ENCODE measurements at regions not wholly inside any gene's neighbourhood (a gene's known extent, or its start where the extent isn't known, plus 50 kb on each side); places are given as distances from the start of the nearest gene placed in this dataset.

DNA sequence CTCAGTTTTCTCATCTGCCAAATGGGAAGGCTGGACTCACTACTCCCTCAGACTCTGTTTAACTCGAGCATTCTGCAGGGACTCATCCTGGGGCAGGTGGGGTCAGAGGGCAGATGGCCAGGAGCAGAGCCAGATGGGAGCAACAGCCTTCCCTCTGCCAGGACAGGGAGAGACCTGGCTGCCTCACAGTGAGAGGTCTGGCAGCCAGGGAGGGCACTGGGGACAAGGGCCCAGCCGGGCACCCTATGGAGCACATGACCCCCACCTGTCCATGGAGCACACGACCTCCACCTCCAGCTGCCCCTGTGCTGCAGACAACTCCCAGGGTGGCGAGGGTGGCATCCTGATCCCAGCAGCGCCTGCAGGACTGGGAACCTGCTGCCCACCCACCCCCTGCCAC is 67.4 kb downstream of the IGLL1 start:
- TF ChIP-seq RAD21 (CRISPR knock-in tag; IDR thresholded peaks at IDR 0.05) (no peak), EZH2 (conservative IDR thresholded peaks at IDR 0.05; ENCODE audit: low read depth, low read length) (no peak), ZNF747 (CRISPR knock-in tag; IDR thresholded peaks at IDR 0.05; ENCODE audit: borderline replicate concordance) (no peak), SP140L (CRISPR knock-in tag; IDR thresholded peaks at IDR 0.05; ENCODE audit: borderline replicate concordance) (no peak), JUNB (CRISPR knock-in tag; IDR thresholded peaks at IDR 0.05; ENCODE audit: borderline replicate concordance) (no peak), ATF7 (IDR thresholded peaks at IDR 0.05) (no peak), ATF7 (CRISPR knock-in tag; IDR thresholded peaks at IDR 0.05) (no peak), CBX2 (IDR thresholded peaks at IDR 0.05; ENCODE audit: low read depth, low read length) (no peak), CBX2 (CRISPR knock-in tag; IDR thresholded peaks at IDR 0.05; ENCODE audit: low read depth) (no peak), BORCS8-MEF2B (CRISPR knock-in tag; IDR thresholded peaks at IDR 0.05) (no peak)
- TF ChIP-seq, protein P1, sequence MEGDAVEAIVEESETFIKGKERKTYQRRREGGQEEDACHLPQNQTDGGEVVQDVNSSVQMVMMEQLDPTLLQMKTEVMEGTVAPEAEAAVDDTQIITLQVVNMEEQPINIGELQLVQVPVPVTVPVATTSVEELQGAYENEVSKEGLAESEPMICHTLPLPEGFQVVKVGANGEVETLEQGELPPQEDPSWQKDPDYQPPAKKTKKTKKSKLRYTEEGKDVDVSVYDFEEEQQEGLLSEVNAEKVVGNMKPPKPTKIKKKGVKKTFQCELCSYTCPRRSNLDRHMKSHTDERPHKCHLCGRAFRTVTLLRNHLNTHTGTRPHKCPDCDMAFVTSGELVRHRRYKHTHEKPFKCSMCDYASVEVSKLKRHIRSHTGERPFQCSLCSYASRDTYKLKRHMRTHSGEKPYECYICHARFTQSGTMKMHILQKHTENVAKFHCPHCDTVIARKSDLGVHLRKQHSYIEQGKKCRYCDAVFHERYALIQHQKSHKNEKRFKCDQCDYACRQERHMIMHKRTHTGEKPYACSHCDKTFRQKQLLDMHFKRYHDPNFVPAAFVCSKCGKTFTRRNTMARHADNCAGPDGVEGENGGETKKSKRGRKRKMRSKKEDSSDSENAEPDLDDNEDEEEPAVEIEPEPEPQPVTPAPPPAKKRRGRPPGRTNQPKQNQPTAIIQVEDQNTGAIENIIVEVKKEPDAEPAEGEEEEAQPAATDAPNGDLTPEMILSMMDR (CRISPR knock-in tag; IDR thresholded peaks at IDR 0.05) = no peak
